ENCODE measurements at regions not wholly inside any gene's neighbourhood (a gene's known extent, or its start where the extent isn't known, plus 50 kb on each side); places are given as distances from the start of the nearest gene placed in this dataset.

GRCh38 chr5:163807781-163808180, 302.4 kb downstream of the MAT2B start:
- TF ChIP-seq, protein P1, sequence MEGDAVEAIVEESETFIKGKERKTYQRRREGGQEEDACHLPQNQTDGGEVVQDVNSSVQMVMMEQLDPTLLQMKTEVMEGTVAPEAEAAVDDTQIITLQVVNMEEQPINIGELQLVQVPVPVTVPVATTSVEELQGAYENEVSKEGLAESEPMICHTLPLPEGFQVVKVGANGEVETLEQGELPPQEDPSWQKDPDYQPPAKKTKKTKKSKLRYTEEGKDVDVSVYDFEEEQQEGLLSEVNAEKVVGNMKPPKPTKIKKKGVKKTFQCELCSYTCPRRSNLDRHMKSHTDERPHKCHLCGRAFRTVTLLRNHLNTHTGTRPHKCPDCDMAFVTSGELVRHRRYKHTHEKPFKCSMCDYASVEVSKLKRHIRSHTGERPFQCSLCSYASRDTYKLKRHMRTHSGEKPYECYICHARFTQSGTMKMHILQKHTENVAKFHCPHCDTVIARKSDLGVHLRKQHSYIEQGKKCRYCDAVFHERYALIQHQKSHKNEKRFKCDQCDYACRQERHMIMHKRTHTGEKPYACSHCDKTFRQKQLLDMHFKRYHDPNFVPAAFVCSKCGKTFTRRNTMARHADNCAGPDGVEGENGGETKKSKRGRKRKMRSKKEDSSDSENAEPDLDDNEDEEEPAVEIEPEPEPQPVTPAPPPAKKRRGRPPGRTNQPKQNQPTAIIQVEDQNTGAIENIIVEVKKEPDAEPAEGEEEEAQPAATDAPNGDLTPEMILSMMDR (IDR thresholded peaks at IDR 0.05; ENCODE audit: low read depth, low read length, missing input control): no peak
- TF ChIP-seq EGR1 (IDR thresholded peaks at IDR 0.05; ENCODE audit: low read depth in 2 of 2) (no peak), SP1 (IDR thresholded peaks at IDR 0.05) (no peak), TAF1 (conservative IDR thresholded peaks at IDR 0.05) (no peak), JUND (IDR thresholded peaks at IDR 0.05) (no peak), MAX (IDR thresholded peaks at IDR 0.05) (no peak), HNF4A (conservative IDR thresholded peaks at IDR 0.05) (no peak), RAD21 (IDR thresholded peaks at IDR 0.05) (no peak), YY1 (IDR thresholded peaks at IDR 0.05) (no peak), RXRA (IDR thresholded peaks at IDR 0.05) (no peak)

Measured in liver (tissue), 3 donors.